Natural killer cell (primary cell): ENCODE measurements at regions not wholly inside any gene's neighbourhood (a gene's known extent, or its start where the extent isn't known, plus 50 kb on each side); places are given as distances from the start of the nearest gene placed in this dataset.

Source experiments
- ATAC-seq, 3 donors: fragments of 150-1000 bp in 2 of 3; fragments of 200-7000 bp in 1 of 3; cut with Tn5 transposase; 1 replicate in 1 of 3; 2 replicates in 2 of 3; pipeline ENCODE4 v1.10.0; 2021; ENCODE audit warnings: mild to moderate bottlenecking in 2 of 3, moderate library complexity in 2 of 3
- DNase-seq, 2 donors: peaks; one replicate each; pipeline versions ENCODE4 v3.0.0 to v3.0.0-alpha.2; 2013 to 2021; ENCODE audit warnings: mixed read lengths in 1 of 2
- H3K27ac ChIP-seq: one replicate; pipeline ENCODE4 v1.5.1; 2013; ENCODE audit warnings: mild to moderate bottlenecking, low read length
- H3K27me3 ChIP-seq: one replicate; pipeline ENCODE4 v1.6.1; 2013; ENCODE audit warnings: low read length; ENCODE audit not compliant: control insufficient read depth, insufficient read depth
- H3K36me3 ChIP-seq: one replicate; pipeline ENCODE4 v1.6.1; 2013; ENCODE audit warnings: low read length; ENCODE audit not compliant: control insufficient read depth, insufficient read depth
- H3K4me1 ChIP-seq: one replicate; pipeline ENCODE4 v1.6.1; 2013; ENCODE audit warnings: low read length; ENCODE audit not compliant: control insufficient read depth, insufficient read depth
- H3K4me3 ChIP-seq: one replicate; pipeline ENCODE4 v1.5.1; 2013; ENCODE audit warnings: low read length
- H3K9me3 ChIP-seq: one replicate; pipeline ENCODE4 v1.6.1; 2013; ENCODE audit warnings: low read length; ENCODE audit not compliant: control insufficient read depth, insufficient read depth
- H3K27ac Mint-ChIP-seq, 2 donors: one replicate each; pipeline ENCODE4 v1.8.0; 2022; ENCODE audit warnings: mild to moderate bottlenecking in 2 of 2, mixed read lengths in 2 of 2, moderate library complexity in 1 of 2
- H3K27me3 Mint-ChIP-seq, 2 donors: one replicate each; pipeline ENCODE4 v1.8.0; 2022; ENCODE audit warnings: low read depth in 2 of 2, mixed read lengths in 2 of 2
- H3K36me3 Mint-ChIP-seq: one replicate; pipeline ENCODE4 v1.8.0; 2022; ENCODE audit warnings: mixed read lengths
- H3K4me1 Mint-ChIP-seq, 2 donors: one replicate each; pipeline ENCODE4 v1.8.0; 2022; ENCODE audit warnings: mixed read lengths in 2 of 2
- H3K4me3 Mint-ChIP-seq: one replicate; pipeline ENCODE4 v1.8.0; 2022; ENCODE audit warnings: mild to moderate bottlenecking, moderate library complexity, mixed read lengths
- H3K9me3 Mint-ChIP-seq, 2 donors: one replicate each; pipeline ENCODE4 v1.8.0; 2022; ENCODE audit warnings: mixed read lengths in 2 of 2
- WGBS: methylation state at CpG from one replicate; pipeline ENCODE4 v1.1.7; 2013; ENCODE audit warnings: missing lambda C conversion rate; ENCODE audit not compliant: insufficient coverage; 5-methylcytosine and 5-hydroxymethylcytosine counted together
- intact Hi-C: fragments of 100-400 bp; cut with micrococcal nuclease; formaldehyde crosslinking; loops from one replicate; pipeline ENCODE4 v1.14.2; 2022
- TF ChIP-seq, protein P1 (sequence below): fragments of 200-600 bp; IDR thresholded peaks from one replicate; pipeline ENCODE4 v1.8.0; 2022; ENCODE audit warnings: antibody characterized with exemption

DNA sequence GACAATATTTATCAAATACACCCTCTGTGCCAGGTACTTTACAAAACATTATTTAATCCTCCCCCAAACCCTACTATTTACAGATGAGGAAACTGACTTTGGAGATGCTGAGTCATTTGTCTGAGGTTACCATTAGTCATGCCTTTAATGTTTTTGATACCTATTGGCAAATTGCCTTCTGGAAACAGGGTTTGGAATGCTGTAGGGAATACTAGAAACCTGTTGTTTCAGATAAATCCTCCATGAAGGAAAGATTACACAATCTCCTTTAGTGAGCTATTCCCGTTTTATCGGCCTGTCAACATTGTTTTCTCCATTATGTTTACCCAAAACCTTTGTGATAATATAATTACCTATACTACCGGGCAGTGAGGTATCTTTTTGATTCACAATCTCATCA is 93.6 kb upstream of the ADGRF1 start:
- H3K9me3 ChIP-seq, result no peaks in the 10 kb centered on the region
- Mint-ChIP-seq H3K9me3 (no peaks in the 10 kb centered on the region), H3K27ac (no peak overlapping the region), H3K4me3 (no peak overlapping the region), H3K27me3 (peaks cover 0 to 2% of the 10 kb centered on the region in 2 donors), H3K36me3 (no peaks in the 10 kb centered on the region), H3K4me1 (no peaks in the 10 kb centered on the region)
- no peaks in the 10 kb centered on the region for H3K36me3 ChIP-seq
- TF ChIP-seq, protein P1, sequence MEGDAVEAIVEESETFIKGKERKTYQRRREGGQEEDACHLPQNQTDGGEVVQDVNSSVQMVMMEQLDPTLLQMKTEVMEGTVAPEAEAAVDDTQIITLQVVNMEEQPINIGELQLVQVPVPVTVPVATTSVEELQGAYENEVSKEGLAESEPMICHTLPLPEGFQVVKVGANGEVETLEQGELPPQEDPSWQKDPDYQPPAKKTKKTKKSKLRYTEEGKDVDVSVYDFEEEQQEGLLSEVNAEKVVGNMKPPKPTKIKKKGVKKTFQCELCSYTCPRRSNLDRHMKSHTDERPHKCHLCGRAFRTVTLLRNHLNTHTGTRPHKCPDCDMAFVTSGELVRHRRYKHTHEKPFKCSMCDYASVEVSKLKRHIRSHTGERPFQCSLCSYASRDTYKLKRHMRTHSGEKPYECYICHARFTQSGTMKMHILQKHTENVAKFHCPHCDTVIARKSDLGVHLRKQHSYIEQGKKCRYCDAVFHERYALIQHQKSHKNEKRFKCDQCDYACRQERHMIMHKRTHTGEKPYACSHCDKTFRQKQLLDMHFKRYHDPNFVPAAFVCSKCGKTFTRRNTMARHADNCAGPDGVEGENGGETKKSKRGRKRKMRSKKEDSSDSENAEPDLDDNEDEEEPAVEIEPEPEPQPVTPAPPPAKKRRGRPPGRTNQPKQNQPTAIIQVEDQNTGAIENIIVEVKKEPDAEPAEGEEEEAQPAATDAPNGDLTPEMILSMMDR, result no peak
- WGBS, result 100% methylated on average over 3 of the region's 3 CpGs
- no peak for ATAC-seq
- intact Hi-C loops, result no loop called here
- H3K27ac ChIP-seq, result no peak overlapping the region
- no peaks in the 10 kb centered on the region for H3K27me3 ChIP-seq
- DNase-seq, result no peak
- H3K4me3 ChIP-seq, result no peak overlapping the region
- no peaks in the 10 kb centered on the region for H3K4me1 ChIP-seq

DNA sequence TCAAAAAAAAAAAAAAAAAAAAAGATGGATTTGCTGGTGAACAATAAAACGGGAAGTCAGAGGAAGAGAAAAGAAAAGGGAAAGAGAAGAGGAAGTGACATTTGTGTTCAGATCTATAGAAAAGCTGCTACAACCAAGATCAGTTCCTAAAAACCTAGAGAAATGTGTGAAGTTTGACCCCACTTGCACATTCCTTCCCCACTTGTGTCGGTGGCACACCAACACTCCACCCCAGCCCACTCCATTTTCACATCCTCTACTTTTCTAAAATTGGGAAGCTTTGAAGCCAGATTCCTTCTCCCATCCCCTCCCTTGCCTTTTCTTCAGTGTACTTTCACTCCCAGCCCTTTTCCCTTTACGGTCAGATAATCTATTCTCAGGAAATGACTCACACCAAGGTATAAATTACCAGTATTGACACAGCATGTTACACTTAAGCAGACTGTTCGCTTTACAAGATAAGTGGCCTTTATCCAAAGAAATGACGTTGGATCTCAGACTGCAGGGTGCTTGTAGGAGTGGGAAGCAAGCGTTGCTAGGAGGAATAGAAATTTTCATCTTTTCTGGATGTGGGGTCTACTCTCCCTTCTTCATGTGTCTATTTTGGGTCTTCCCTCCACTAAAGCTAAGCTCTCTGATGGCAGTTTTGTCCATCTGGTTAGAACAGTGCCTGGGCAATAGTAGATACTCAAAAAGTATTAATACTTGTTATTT is 92.5 kb upstream of the ADGRF1 start:
- Histone ChIP-seq H3K4me1 (no peaks in the 10 kb centered on the region), H3K36me3 (no peaks in the 10 kb centered on the region), H3K9me3 (no peaks in the 10 kb centered on the region), H3K27me3 (no peaks in the 10 kb centered on the region), H3K27ac (no peak overlapping the region), H3K4me3 (no peak overlapping the region)
- TF ChIP-seq, protein P1, result no peak
- H3K4me1 Mint-ChIP-seq, result no peaks in the 10 kb centered on the region
- WGBS, result 44% methylated on average over 6 of the region's 6 CpGs
- peaks cover 0 to 2% of the 10 kb centered on the region in 2 donors for H3K27me3 Mint-ChIP-seq
- ATAC-seq, result no peak
- H3K4me3 Mint-ChIP-seq, result no peak overlapping the region
- H3K27ac Mint-ChIP-seq, result no peak overlapping the region
- intact Hi-C loops, result no loop called here
- no peaks in the 10 kb centered on the region for H3K36me3 Mint-ChIP-seq
- no peaks in the 10 kb centered on the region for H3K9me3 Mint-ChIP-seq
- DNase-seq, result no peak

DNA sequence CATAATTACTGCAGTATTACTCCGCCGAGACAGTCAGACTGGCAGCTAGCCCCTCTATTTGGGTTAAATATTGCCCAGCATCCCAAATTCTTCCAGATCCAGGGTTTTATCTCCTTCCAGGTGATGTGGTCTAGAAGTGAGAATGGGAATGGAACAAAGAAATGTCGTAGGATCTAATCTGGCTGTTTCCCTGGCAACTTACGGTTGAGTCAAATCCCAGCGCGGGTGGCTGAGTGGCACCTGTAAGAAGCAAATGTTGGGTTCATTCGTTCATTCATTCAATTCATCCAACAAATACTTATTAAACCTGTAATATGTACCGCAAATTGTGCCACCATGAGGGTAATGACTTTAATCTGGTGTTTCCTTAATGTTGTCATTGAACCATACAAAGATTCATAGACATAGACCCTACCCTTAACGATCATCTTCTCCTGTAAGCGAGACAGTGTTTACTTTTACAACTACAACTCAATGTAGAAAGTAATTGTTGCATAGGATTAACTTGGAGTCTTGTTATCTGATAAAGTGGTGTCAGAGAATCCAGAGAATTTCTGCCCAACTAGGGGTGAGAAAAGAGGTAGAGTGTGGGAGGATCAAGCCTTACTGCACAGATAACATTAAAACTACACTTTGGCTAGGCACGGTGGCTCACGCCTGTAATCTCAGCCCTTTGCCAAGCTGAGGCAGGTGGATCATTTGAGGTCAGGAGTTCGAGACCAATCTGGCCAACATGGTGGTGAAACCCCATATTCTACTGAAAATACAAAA is 91.3 kb upstream of the ADGRF1 start:
- H3K27ac Mint-ChIP-seq, result no peak overlapping the region
- H3K4me1 Mint-ChIP-seq, result no peaks in the 10 kb centered on the region
- no peak overlapping the region for H3K4me3 Mint-ChIP-seq
- ATAC-seq (no peak), DNase-seq (no peak)
- no peaks in the 10 kb centered on the region for H3K9me3 Mint-ChIP-seq
- 97% methylated on average over 11 of the region's 13 CpGs for WGBS
- H3K4me1 ChIP-seq, result no peaks in the 10 kb centered on the region
- TF ChIP-seq, protein P1, result no peak
- no peak overlapping the region for H3K4me3 ChIP-seq
- H3K27me3 ChIP-seq, result no peaks in the 10 kb centered on the region
- H3K36me3 Mint-ChIP-seq, result no peaks in the 10 kb centered on the region
- H3K9me3 ChIP-seq, result no peaks in the 10 kb centered on the region
- H3K27me3 Mint-ChIP-seq, result peaks cover 0 to 2% of the 10 kb centered on the region in 2 donors
- no peaks in the 10 kb centered on the region for H3K36me3 ChIP-seq
- intact Hi-C loops, result no loop called here
- H3K27ac ChIP-seq, result no peak overlapping the region
